HCT116 (cell line): ENCODE measurements at regions not wholly inside any gene's neighbourhood (a gene's known extent, or its start where the extent isn't known, plus 50 kb on each side); places are given as distances from the start of the nearest gene placed in this dataset.

Experiments used
- ATAC-seq: fragments of 200-7000 bp; cut with Tn5 transposase; 2 replicates; pipeline ENCODE4 v1.9.1; 2020; ENCODE audit warnings: mild to moderate bottlenecking, moderate library complexity
- BruUV-seq: library from RNA; stranded (reverse); fragments of 400-500 nt; replicated peaks from 2 replicates; lab custom pipeline; 2021; lab: Mats Ljungman, UMichigan
- CTCF ChIA-PET: fragments of 300-600 bp; sonication (Branson Sonifier 250); formaldehyde crosslinking; loops from one replicate; lab custom pipeline; 2021; ENCODE audit warnings: antibody characterized with exemption; lab: Charles Lee
- POLR2A ChIA-PET: fragments of 300-600, 350-600 bp; sonication (Branson Sonifier 250); formaldehyde crosslinking; loops from one replicate; lab custom pipeline; 2021; ENCODE audit warnings: antibody characterized with exemption; lab: Charles Lee
- RAD21 ChIA-PET, 2 experiments: fragments of 300-600 bp; sonication (Branson Sonifier 250); formaldehyde crosslinking; loops; one replicate each; lab custom pipeline; 2023; ENCODE audit warnings: low total read pairs in 2 of 2; ENCODE audit not compliant: uncharacterized antibody in 2 of 2, unreplicated experiment in 2 of 2, low non-redundant PET in 1 of 2; lab: Charles Lee
- DNase-seq: peaks from one replicate; pipeline ENCODE4 v3.0.0-alpha.2; 2010; ENCODE audit warnings: low read depth, low spot score
- H2AFZ ChIP-seq: fragments of 200-600 bp; shearing (Covaris generic), sonication (generic); 2 replicates; pipeline ENCODE4 v1.6.1; 2017; ENCODE audit warnings: low read depth, mixed run types, mixed read lengths, antibody characterized with exemption, low read length; ENCODE audit not compliant: poor library complexity, severe bottlenecking
- H3K27ac ChIP-seq: 2 replicates; pipeline ENCODE4 v1.5.1; 2012; ENCODE audit warnings: low read depth, low read length
- H3K27me3 ChIP-seq: fragments of 200-600 bp; sonication (generic); 2 replicates; pipeline ENCODE4 v1.6.1; 2016; ENCODE audit warnings: mixed run types, low read length, mixed read lengths; ENCODE audit not compliant: insufficient read depth
- H3K36me3 ChIP-seq, 2 experiments: fragments of 200-500 bp in 1 of 2; fragments of 200-600 bp in 1 of 2; sonication (Bioruptor generic) in 1 of 2; sonication (generic) in 1 of 2; 2 replicates each; pipeline versions ENCODE4 v1.5.1 to v1.6.1; 2014 to 2016; ENCODE audit warnings: low read length in 2 of 2, inconsistent platforms in 1 of 2, mixed read lengths in 1 of 2, mixed run types in 1 of 2; ENCODE audit not compliant: insufficient read depth in 2 of 2, control insufficient read depth in 1 of 2
- H3K4me1 ChIP-seq, 2 experiments: fragments of 200-600 bp in 1 of 2; sonication (generic) in 1 of 2; 2 replicates each; pipeline versions ENCODE4 v1.5.1 to v1.6.1; 2012 to 2017; ENCODE audit warnings: low read length in 2 of 2, inconsistent platforms in 1 of 2, mild to moderate bottlenecking in 1 of 2, mixed read lengths in 1 of 2, mixed run types in 1 of 2, moderate library complexity in 1 of 2; ENCODE audit not compliant: insufficient read depth in 2 of 2, control insufficient read depth in 1 of 2
- H3K4me2 ChIP-seq: fragments of 200-600 bp; sonication (generic); 2 replicates; pipeline ENCODE4 v1.6.1; 2017; ENCODE audit warnings: mixed run types, low read length, mixed read lengths
- H3K4me3 ChIP-seq, 2 experiments: fragments of 200-600 bp in 1 of 2; sonication (generic) in 1 of 2; replicated peaks in 1 of 2; 2 replicates each; pipeline ENCODE4 v1.5.1; 2011 to 2016; ENCODE audit warnings: low read length in 2 of 2, control low read depth in 1 of 2, low read depth in 1 of 2, mild to moderate bottlenecking in 1 of 2, mixed read lengths in 1 of 2, mixed run types in 1 of 2
- H3K79me2 ChIP-seq: fragments of 200-600 bp; sonication (generic); 2 replicates; pipeline ENCODE4 v1.6.1; 2017; ENCODE audit warnings: mild to moderate bottlenecking, mixed run types, low read length, moderate library complexity, mixed read lengths; ENCODE audit not compliant: insufficient read depth
- H3K9ac ChIP-seq: fragments of 200-600 bp; sonication (generic); 2 replicates; pipeline ENCODE4 v1.6.1; 2016; ENCODE audit warnings: low read length, mixed read lengths
- H3K9me2 ChIP-seq: fragments of 200-600 bp; sonication (generic), shearing (Covaris generic); 2 replicates; pipeline ENCODE4 v1.6.1; 2017; ENCODE audit warnings: mixed run types, mild to moderate bottlenecking, moderate library complexity; ENCODE audit not compliant: insufficient read depth
- H3K9me3 ChIP-seq, 2 experiments: fragments of 200-500 bp in 1 of 2; fragments of 200-600 bp in 1 of 2; sonication (Bioruptor generic) in 1 of 2; sonication (generic) in 1 of 2; 2 replicates each; pipeline ENCODE4 v1.6.1; 2014 to 2017; ENCODE audit warnings: low read length in 2 of 2, mixed read lengths in 2 of 2, inconsistent platforms in 1 of 2, low read depth in 1 of 2, mild to moderate bottlenecking in 1 of 2, mixed run types in 1 of 2, moderate library complexity in 1 of 2; ENCODE audit not compliant: control insufficient read depth in 1 of 2, insufficient read depth in 1 of 2
- H4K20me1 ChIP-seq: fragments of 200-600 bp; sonication (generic), shearing (Covaris generic); 2 replicates; pipeline ENCODE4 v1.6.1; 2017; ENCODE audit warnings: mixed run types, mild to moderate bottlenecking, moderate library complexity; ENCODE audit not compliant: insufficient read depth
- CBX3 ChIP-seq: IDR thresholded peaks from 2 replicates; pipeline ENCODE4 v1.6.1; 2012; ENCODE audit warnings: low read depth
- EZH2phosphoT487 ChIP-seq: fragments of 200-600 bp; IDR thresholded peaks from 2 replicates; pipeline ENCODE4 v1.6.1; 2018; ENCODE audit warnings: antibody characterized with exemption, borderline replicate concordance
- FOSL1 ChIP-seq: IDR thresholded peaks from 2 replicates; pipeline ENCODE4 v1.6.1; 2012; ENCODE audit warnings: low read depth
- MAX ChIP-seq: IDR thresholded peaks from 2 replicates; pipeline ENCODE4 v1.6.1; 2012
- POLR2AphosphoS5 ChIP-seq: IDR thresholded peaks from 2 replicates; pipeline ENCODE4 v1.6.1; 2011; ENCODE audit warnings: mild to moderate bottlenecking, low read depth, low read length, moderate library complexity
- RAD21 ChIP-seq: IDR thresholded peaks from 2 replicates; pipeline ENCODE4 v1.6.1; 2012; ENCODE audit warnings: low read depth, mild to moderate bottlenecking
- SIN3A ChIP-seq: IDR thresholded peaks from 2 replicates; pipeline ENCODE4 v1.6.1; 2012; ENCODE audit warnings: low read depth
- SP1 ChIP-seq: IDR thresholded peaks from 2 replicates; pipeline ENCODE4 v1.6.1; 2012; ENCODE audit warnings: low read depth
- intact Hi-C: fragments of 100-400 bp; cut with micrococcal nuclease; formaldehyde crosslinking; loops from 2 replicates; pipeline ENCODE4 v1.10.0; 2022
- TF ChIP-seq, protein P1 (sequence below): IDR thresholded peaks from 2 replicates; pipeline ENCODE4 v1.6.1; 2011; ENCODE audit warnings: mild to moderate bottlenecking, low read length, moderate library complexity; ENCODE audit not compliant: insufficient replicate concordance; ENCODE audit errors: extremely low read depth

GRCh38 chr13:50549221-50549942, 294.1 kb downstream of the DLEU7 start:
- H3K9ac ChIP-seq: no peak overlapping the region
- ChIA-PET CTCF (no interaction called here), POLR2A (no interaction called here), RAD21 (no interaction called here)
- BruUV-seq: no TSS peak
- H3K4me3 ChIP-seq: no peak overlapping the region
- DNase-seq (no peak), ATAC-seq (no peak)
- no peak overlapping the region for H3K4me2 ChIP-seq
- no peak for TF ChIP-seq MAX
- TF ChIP-seq POLR2AphosphoS5: no peak
- no peak for TF ChIP-seq CBX3
- TF ChIP-seq SP1: no peak
- TF ChIP-seq RAD21: no peak
- no peak for TF ChIP-seq FOSL1
- TF ChIP-seq, protein P1, sequence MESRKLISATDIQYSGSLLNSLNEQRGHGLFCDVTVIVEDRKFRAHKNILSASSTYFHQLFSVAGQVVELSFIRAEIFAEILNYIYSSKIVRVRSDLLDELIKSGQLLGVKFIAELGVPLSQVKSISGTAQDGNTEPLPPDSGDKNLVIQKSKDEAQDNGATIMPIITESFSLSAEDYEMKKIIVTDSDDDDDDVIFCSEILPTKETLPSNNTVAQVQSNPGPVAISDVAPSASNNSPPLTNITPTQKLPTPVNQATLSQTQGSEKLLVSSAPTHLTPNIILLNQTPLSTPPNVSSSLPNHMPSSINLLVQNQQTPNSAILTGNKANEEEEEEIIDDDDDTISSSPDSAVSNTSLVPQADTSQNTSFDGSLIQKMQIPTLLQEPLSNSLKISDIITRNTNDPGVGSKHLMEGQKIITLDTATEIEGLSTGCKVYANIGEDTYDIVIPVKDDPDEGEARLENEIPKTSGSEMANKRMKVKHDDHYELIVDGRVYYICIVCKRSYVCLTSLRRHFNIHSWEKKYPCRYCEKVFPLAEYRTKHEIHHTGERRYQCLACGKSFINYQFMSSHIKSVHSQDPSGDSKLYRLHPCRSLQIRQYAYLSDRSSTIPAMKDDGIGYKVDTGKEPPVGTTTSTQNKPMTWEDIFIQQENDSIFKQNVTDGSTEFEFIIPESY: no peak
- no peak for TF ChIP-seq SIN3A
- no peak for TF ChIP-seq EZH2phosphoT487
- intact Hi-C loops: no loop called here
- no peaks in the 10 kb centered on the region for H3K9me3 ChIP-seq
- H3K27me3 ChIP-seq: no peaks in the 10 kb centered on the region
- H3K79me2 ChIP-seq: no peaks in the 10 kb centered on the region
- no peak overlapping the region for H3K27ac ChIP-seq
- H3K4me1 ChIP-seq: no peaks in the 10 kb centered on the region
- no peak overlapping the region for H2AFZ ChIP-seq
- no peaks in the 10 kb centered on the region for H3K9me2 ChIP-seq
- H3K36me3 ChIP-seq: no peaks in the 10 kb centered on the region
- no peaks in the 10 kb centered on the region for H4K20me1 ChIP-seq
